ENCODE measurements at regions not wholly inside any gene's neighbourhood (a gene's known extent, or its start where the extent isn't known, plus 50 kb on each side); places are given as distances from the start of the nearest gene placed in this dataset.

GRCh38 chr1:36652011-36652410 is 169.3 kb upstream of the CSF3R start (continued):
- TF ChIP-seq, protein P1, sequence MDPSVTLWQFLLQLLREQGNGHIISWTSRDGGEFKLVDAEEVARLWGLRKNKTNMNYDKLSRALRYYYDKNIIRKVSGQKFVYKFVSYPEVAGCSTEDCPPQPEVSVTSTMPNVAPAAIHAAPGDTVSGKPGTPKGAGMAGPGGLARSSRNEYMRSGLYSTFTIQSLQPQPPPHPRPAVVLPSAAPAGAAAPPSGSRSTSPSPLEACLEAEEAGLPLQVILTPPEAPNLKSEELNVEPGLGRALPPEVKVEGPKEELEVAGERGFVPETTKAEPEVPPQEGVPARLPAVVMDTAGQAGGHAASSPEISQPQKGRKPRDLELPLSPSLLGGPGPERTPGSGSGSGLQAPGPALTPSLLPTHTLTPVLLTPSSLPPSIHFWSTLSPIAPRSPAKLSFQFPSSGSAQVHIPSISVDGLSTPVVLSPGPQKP (IDR thresholded peaks at IDR 0.05; ENCODE audit: low read depth, low read length): no peak
- TF ChIP-seq, protein P2, sequence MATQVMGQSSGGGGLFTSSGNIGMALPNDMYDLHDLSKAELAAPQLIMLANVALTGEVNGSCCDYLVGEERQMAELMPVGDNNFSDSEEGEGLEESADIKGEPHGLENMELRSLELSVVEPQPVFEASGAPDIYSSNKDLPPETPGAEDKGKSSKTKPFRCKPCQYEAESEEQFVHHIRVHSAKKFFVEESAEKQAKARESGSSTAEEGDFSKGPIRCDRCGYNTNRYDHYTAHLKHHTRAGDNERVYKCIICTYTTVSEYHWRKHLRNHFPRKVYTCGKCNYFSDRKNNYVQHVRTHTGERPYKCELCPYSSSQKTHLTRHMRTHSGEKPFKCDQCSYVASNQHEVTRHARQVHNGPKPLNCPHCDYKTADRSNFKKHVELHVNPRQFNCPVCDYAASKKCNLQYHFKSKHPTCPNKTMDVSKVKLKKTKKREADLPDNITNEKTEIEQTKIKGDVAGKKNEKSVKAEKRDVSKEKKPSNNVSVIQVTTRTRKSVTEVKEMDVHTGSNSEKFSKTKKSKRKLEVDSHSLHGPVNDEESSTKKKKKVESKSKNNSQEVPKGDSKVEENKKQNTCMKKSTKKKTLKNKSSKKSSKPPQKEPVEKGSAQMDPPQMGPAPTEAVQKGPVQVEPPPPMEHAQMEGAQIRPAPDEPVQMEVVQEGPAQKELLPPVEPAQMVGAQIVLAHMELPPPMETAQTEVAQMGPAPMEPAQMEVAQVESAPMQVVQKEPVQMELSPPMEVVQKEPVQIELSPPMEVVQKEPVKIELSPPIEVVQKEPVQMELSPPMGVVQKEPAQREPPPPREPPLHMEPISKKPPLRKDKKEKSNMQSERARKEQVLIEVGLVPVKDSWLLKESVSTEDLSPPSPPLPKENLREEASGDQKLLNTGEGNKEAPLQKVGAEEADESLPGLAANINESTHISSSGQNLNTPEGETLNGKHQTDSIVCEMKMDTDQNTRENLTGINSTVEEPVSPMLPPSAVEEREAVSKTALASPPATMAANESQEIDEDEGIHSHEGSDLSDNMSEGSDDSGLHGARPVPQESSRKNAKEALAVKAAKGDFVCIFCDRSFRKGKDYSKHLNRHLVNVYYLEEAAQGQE (IDR thresholded peaks at IDR 0.05): no peak

GRCh38 chr1:36651176-36651910 is 168.6 kb upstream of the CSF3R start:
- ChIA-PET POLR2A (no interaction called here), CTCF (interaction anchor here (0.8 to 2.8 kb wide), 10 partner anchors 9 to 293 kb away, joined by 3 to 11 read pairs (median 4); no protein-coding TSS in a partner anchor)
- FAIRE-seq: no peak
- no peaks in the 10 kb centered on the region for H3K4me1 ChIP-seq
- no peak overlapping the region for H3K4me3 ChIP-seq
- whole genome bisulfite sequencing (ENCODE audit: missing lambda C conversion rate): 1% methylated on average over 3 of the region's 3 CpGs
- no peak for DNase-seq (ENCODE audit: low read depth in 1 of 2, low spot score in 1 of 2)
- H3K9me3 ChIP-seq: no peaks in the 10 kb centered on the region
- no peak for ATAC-seq
- no peak overlapping the region for H3K27ac ChIP-seq
- TF ChIP-seq EHF (CRISPR knock-in tag; IDR thresholded peaks at IDR 0.05) (no peak), ZFP36 (IDR thresholded peaks at IDR 0.05; ENCODE audit: borderline replicate concordance, partially characterized antibody) (no peak), FOXS1 (CRISPR knock-in tag; IDR thresholded peaks at IDR 0.05) (no peak), TP53 (CRISPR knock-in tag; IDR thresholded peaks at IDR 0.05) (no peak), FOSL2 (IDR thresholded peaks at IDR 0.05) (no peak), FOSL2 (CRISPR knock-in tag; IDR thresholded peaks at IDR 0.05) (no peak), NR3C1 (IDR thresholded peaks at IDR 0.05) (no peak), NFE2L2 (conservative IDR thresholded peaks at IDR 0.05; ENCODE audit: low read length) (no peak), EHMT2 (IDR thresholded peaks at IDR 0.05; ENCODE audit: low read depth) (no peak), NPAS2 (CRISPR knock-in tag; IDR thresholded peaks at IDR 0.05; ENCODE audit: borderline replicate concordance) (no peak), HOXB13 (CRISPR knock-in tag; IDR thresholded peaks at IDR 0.05; ENCODE audit: low read depth) (no peak), POLR2A (IDR thresholded peaks at IDR 0.05; ENCODE audit: low read length) (no peak)
- TF ChIP-seq, protein P3, sequence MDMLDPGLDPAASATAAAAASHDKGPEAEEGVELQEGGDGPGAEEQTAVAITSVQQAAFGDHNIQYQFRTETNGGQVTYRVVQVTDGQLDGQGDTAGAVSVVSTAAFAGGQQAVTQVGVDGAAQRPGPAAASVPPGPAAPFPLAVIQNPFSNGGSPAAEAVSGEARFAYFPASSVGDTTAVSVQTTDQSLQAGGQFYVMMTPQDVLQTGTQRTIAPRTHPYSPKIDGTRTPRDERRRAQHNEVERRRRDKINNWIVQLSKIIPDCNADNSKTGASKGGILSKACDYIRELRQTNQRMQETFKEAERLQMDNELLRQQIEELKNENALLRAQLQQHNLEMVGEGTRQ (IDR thresholded peaks at IDR 0.05): no peak
- TF ChIP-seq, protein P1 (IDR thresholded peaks at IDR 0.05; ENCODE audit: low read depth, low read length): no peak
- TF ChIP-seq, protein P4, sequence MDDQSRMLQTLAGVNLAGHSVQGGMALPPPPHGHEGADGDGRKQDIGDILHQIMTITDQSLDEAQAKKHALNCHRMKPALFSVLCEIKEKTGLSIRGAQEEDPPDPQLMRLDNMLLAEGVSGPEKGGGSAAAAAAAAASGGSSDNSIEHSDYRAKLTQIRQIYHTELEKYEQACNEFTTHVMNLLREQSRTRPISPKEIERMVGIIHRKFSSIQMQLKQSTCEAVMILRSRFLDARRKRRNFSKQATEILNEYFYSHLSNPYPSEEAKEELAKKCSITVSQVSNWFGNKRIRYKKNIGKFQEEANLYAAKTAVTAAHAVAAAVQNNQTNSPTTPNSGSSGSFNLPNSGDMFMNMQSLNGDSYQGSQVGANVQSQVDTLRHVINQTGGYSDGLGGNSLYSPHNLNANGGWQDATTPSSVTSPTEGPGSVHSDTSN (IDR thresholded peaks at IDR 0.05): no peak
- H3K4me2 ChIP-seq: no peak overlapping the region

All from A549 (cell line).